GM12878 (cell line): ENCODE measurements at regions not wholly inside any gene's neighbourhood (a gene's known extent, or its start where the extent isn't known, plus 50 kb on each side); places are given as distances from the start of the nearest gene placed in this dataset.

Source experiments
- BACH1 ChIP-seq: fragments of 450-650 bp; IDR thresholded peaks from 2 replicates; pipeline ENCODE4 v1.6.1; 2017; ENCODE audit warnings: mild to moderate bottlenecking, borderline replicate concordance
- CEBPZ ChIP-seq: fragments of 150-350 bp; IDR thresholded peaks from 2 replicates; pipeline ENCODE4 v1.6.1; 2016; ENCODE audit warnings: low read depth, low read length
- DPF2 ChIP-seq: fragments of 450-650 bp; IDR thresholded peaks from 2 replicates; pipeline ENCODE4 v1.6.1; 2017; ENCODE audit warnings: mild to moderate bottlenecking
- EED ChIP-seq: sonication (generic); IDR thresholded peaks from 2 replicates; pipeline ENCODE4 v1.6.1; 2016; ENCODE audit warnings: antibody characterized with exemption, low read depth
- MYB ChIP-seq: fragments of 150-350 bp; IDR thresholded peaks from 2 replicates; pipeline ENCODE4 v1.6.1; 2014; ENCODE audit warnings: mild to moderate bottlenecking, low read depth, low read length, borderline replicate concordance
- MYC ChIP-seq: IDR thresholded peaks from 2 replicates; pipeline ENCODE4 v1.6.1; 2011; ENCODE audit warnings: mild to moderate bottlenecking, low read length, moderate library complexity, inconsistent platforms; ENCODE audit not compliant: insufficient read depth, insufficient replicate concordance, insufficient read length, severe bottlenecking
- POU2F2 ChIP-seq: IDR thresholded peaks from 3 replicates; pipeline ENCODE4 v1.6.1; 2011; ENCODE audit warnings: low read depth, mild to moderate bottlenecking, low read length, borderline replicate concordance
- RFX5 ChIP-seq: IDR thresholded peaks from 2 replicates; pipeline ENCODE4 v1.6.1; 2011; ENCODE audit warnings: low read depth, low read length, improper control_type of control experiment
- SIN3A ChIP-seq: IDR thresholded peaks from 2 replicates; pipeline ENCODE4 v1.6.1; 2012; ENCODE audit warnings: low read depth, low read length, improper control_type of control experiment
- SPI1 ChIP-seq: IDR thresholded peaks from 2 replicates; pipeline ENCODE4 v1.6.1; 2011; ENCODE audit warnings: low read depth, mild to moderate bottlenecking, low read length, moderate library complexity, borderline replicate concordance; ENCODE audit not compliant: insufficient read depth
- ZNF592 ChIP-seq: fragments of 450-650 bp; IDR thresholded peaks from 2 replicates; pipeline ENCODE4 v1.6.1; 2017; ENCODE audit warnings: mild to moderate bottlenecking, moderate library complexity
- ZZZ3 ChIP-seq: IDR thresholded peaks from 2 replicates; pipeline ENCODE4 v1.6.1; 2011; ENCODE audit warnings: low read depth; ENCODE audit not compliant: control insufficient read depth, insufficient read length
- TF ChIP-seq, protein P1 (sequence below): IDR thresholded peaks from 2 replicates; pipeline ENCODE4 v1.6.1; 2011; ENCODE audit warnings: borderline replicate concordance, low read depth, mild to moderate bottlenecking, moderate library complexity, mixed read lengths, low read length; ENCODE audit not compliant: insufficient read depth; ENCODE audit errors: extremely low read length

DNA sequence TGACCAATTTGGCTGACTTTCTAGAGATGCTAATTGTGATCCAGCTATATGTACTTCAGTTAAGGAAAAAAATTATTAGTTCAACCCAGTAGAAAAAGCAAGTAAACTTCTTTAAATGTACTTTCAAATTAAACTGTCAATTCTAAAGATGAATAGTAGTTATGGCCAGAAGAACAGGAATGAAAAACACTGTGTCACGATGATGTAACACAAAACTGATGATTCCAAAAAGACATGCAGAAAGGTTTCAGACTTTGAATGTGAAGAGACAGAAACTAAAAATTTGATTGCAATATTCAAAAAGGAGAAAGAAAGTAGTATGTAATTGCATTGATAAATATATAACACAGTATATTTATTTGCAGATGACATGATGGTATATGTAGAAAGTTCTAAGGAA is 127.3 kb upstream of the NR4A3 start (continued):
- no peak for TF ChIP-seq ZNF592
- TF ChIP-seq SIN3A = no peak
- TF ChIP-seq BACH1 = no peak
- TF ChIP-seq DPF2 = no peak
- TF ChIP-seq MYC = no peak
- no peak for TF ChIP-seq EED
- no peak for TF ChIP-seq SPI1
- no peak for TF ChIP-seq RFX5
- no peak for TF ChIP-seq CEBPZ
- TF ChIP-seq, protein P1, sequence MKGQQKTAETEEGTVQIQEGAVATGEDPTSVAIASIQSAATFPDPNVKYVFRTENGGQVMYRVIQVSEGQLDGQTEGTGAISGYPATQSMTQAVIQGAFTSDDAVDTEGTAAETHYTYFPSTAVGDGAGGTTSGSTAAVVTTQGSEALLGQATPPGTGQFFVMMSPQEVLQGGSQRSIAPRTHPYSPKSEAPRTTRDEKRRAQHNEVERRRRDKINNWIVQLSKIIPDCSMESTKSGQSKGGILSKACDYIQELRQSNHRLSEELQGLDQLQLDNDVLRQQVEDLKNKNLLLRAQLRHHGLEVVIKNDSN = no peak
- no peak for TF ChIP-seq POU2F2
- no peak for TF ChIP-seq ZZZ3
- TF ChIP-seq MYB = no peak
